BLaER1 (cell line): ENCODE measurements at regions not wholly inside any gene's neighbourhood (a gene's known extent, or its start where the extent isn't known, plus 50 kb on each side); places are given as distances from the start of the nearest gene placed in this dataset.

Experiments
- H3K27ac ChIP-seq: shearing (Covaris generic); formaldehyde crosslinking; 2 replicates; pipeline ENCODE4 v1.8.1; 2022
- H3K27me3 ChIP-seq: shearing (Covaris generic); formaldehyde crosslinking; 2 replicates; pipeline ENCODE4 v1.8.1; 2022
- H3K36me3 ChIP-seq: shearing (Covaris generic); formaldehyde crosslinking; 2 replicates; pipeline ENCODE4 v1.8.1; 2022
- H3K4me1 ChIP-seq: shearing (Covaris generic); formaldehyde crosslinking; 2 replicates; pipeline ENCODE4 v1.8.1; 2022
- H3K4me2 ChIP-seq: shearing (Covaris generic); formaldehyde crosslinking; 2 replicates; pipeline ENCODE4 v1.8.1; 2022
- H3K4me3 ChIP-seq: shearing (Covaris generic); formaldehyde crosslinking; 2 replicates; pipeline ENCODE4 v1.8.1; 2022
- H3K9ac ChIP-seq: shearing (Covaris generic); formaldehyde crosslinking; 2 replicates; pipeline ENCODE4 v1.8.1; 2022
- H3K9me3 ChIP-seq: shearing (Covaris generic); formaldehyde crosslinking; 2 replicates; pipeline ENCODE4 v1.8.1; 2022
- H4K20me1 ChIP-seq: shearing (Covaris generic); formaldehyde crosslinking; 2 replicates; pipeline ENCODE4 v1.8.1; 2022
- Cebpa-rat ChIP-seq: shearing (Covaris generic); IDR thresholded peaks from 2 replicates; pipeline ENCODE4 v1.8.1; 2022

DNA sequence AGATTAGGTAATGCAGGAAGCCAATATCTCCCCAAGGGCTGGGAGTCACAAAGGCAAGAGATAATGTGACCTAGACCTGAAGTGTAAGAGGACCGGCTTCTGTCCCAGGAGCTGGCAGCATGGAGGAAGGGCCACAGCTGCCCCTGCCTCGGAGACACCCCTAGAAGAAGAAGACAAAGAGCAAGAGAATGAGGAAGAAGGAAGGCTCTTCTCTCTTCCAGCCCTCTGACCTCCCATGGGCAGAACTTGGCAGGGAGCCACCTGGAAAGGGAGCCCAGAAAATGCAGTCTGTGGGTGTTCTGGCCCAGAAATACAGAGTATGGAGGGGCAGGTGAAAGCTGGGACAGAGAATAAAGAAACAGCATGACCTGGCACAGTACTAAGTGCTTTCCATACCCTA is 151.0 kb downstream of the C5orf15 start:
- Histone ChIP-seq H3K27me3 (no peaks in the 10 kb centered on the region), H4K20me1 (no peaks in the 10 kb centered on the region), H3K9ac (no peak overlapping the region), H3K4me3 (no peak overlapping the region), H3K4me1 (peaks cover 41% of the 10 kb centered on the region), H3K36me3 (no peaks in the 10 kb centered on the region), H3K27ac (no peak overlapping the region), H3K9me3 (no peaks in the 10 kb centered on the region), H3K4me2 (no peak overlapping the region)
- TF ChIP-seq Cebpa-rat, result no peak

- no peak for TF ChIP-seq Cebpa-rat
- Histone ChIP-seq H3K9ac (no peak overlapping the region), H3K4me2 (no peak overlapping the region), H3K27me3 (no peaks in the 10 kb centered on the region), H3K36me3 (no peaks in the 10 kb centered on the region), H3K4me3 (no peak overlapping the region), H3K4me1 (peaks cover 34% of the 10 kb centered on the region), H3K9me3 (no peaks in the 10 kb centered on the region), H4K20me1 (no peaks in the 10 kb centered on the region), H3K27ac (no peak overlapping the region)
Observed at GRCh38 chr5:133816791-133817190, 151.6 kb downstream of the C5orf15 start.

DNA sequence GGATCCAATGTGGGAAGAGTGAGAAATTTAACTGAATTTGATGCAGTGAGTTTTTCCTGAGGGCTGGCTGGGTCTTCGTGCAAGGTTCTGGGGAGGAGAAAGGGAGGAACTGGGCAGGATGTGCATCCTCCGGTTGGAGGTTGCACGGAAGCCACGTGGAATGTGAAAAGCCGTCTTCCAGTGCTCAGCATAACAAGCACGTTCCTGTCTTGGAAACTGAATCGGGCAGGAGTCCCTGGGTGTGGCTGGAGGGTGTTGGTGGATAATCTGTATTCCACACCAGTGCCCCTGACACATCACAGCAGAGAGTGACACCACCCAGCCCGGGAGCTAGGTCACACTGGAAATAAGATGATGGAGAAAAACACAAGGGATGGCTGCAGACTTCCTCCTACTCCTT is 154.3 kb downstream of the C5orf15 start:
- H3K36me3 ChIP-seq, result no peaks in the 10 kb centered on the region
- no peak overlapping the region for H3K9ac ChIP-seq
- H3K9me3 ChIP-seq, result peaks cover 9% of the 10 kb centered on the region
- H3K4me1 ChIP-seq, result peaks cover 8% of the 10 kb centered on the region
- H3K27ac ChIP-seq, result no peak overlapping the region
- no peak for TF ChIP-seq Cebpa-rat
- no peak overlapping the region for H3K4me3 ChIP-seq
- H4K20me1 ChIP-seq, result no peaks in the 10 kb centered on the region
- H3K27me3 ChIP-seq, result no peaks in the 10 kb centered on the region
- H3K4me2 ChIP-seq, result no peak overlapping the region

DNA sequence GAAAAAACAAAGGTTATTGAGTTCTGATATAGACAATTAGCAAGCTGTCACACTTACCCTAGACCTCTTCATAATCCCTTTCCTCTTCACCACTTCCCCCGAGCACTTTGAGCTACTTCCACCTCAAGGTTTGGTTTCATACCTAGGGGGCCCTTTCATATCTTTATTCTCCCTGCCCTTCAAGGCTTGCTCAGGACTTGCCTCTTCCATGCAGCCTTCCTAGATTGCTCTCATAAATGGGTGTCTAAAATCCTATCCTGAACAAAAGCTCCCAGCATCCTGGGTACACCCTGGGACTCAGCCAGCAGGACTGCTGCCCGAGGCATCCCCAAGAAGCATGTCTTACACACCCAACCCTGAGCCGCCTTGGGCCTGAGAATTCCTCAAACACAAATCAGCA is 157.3 kb downstream of the C5orf15 start:
- no peak overlapping the region for H3K4me2 ChIP-seq
- peaks cover 9% of the 10 kb centered on the region for H3K9me3 ChIP-seq
- no peak overlapping the region for H3K4me3 ChIP-seq
- no peak overlapping the region for H3K9ac ChIP-seq
- H4K20me1 ChIP-seq, result no peaks in the 10 kb centered on the region
- H3K36me3 ChIP-seq, result no peaks in the 10 kb centered on the region
- no peak overlapping the region for H3K27ac ChIP-seq
- TF ChIP-seq Cebpa-rat, result no peak
- H3K27me3 ChIP-seq, result no peaks in the 10 kb centered on the region
- no peaks in the 10 kb centered on the region for H3K4me1 ChIP-seq

GRCh38 chr5:133809801-133810200 is 158.6 kb downstream of the C5orf15 start:
- no peak overlapping the region for H3K4me2 ChIP-seq
- H3K9ac ChIP-seq, result no peak overlapping the region
- no peak overlapping the region for H3K27ac ChIP-seq
- peaks cover 9% of the 10 kb centered on the region for H3K9me3 ChIP-seq
- H3K4me3 ChIP-seq, result no peak overlapping the region
- no peak for TF ChIP-seq Cebpa-rat
- H4K20me1 ChIP-seq, result no peaks in the 10 kb centered on the region
- H3K36me3 ChIP-seq, result no peaks in the 10 kb centered on the region
- no peaks in the 10 kb centered on the region for H3K4me1 ChIP-seq
- no peaks in the 10 kb centered on the region for H3K27me3 ChIP-seq

- no peak overlapping the region for H3K9ac ChIP-seq
- H3K4me3 ChIP-seq, result no peak overlapping the region
- H4K20me1 ChIP-seq, result no peaks in the 10 kb centered on the region
- H3K27ac ChIP-seq, result no peak overlapping the region
- no peaks in the 10 kb centered on the region for H3K27me3 ChIP-seq
- H3K4me1 ChIP-seq, result peaks cover 5% of the 10 kb centered on the region
- H3K9me3 ChIP-seq, result peaks cover 16% of the 10 kb centered on the region
- no peak overlapping the region for H3K4me2 ChIP-seq
- H3K36me3 ChIP-seq, result no peaks in the 10 kb centered on the region
- TF ChIP-seq Cebpa-rat, result no peak
Observed at GRCh38 chr5:133807348-133807747, 161.1 kb downstream of the C5orf15 start.

- no peaks in the 10 kb centered on the region for H3K27me3 ChIP-seq
- no peak for TF ChIP-seq Cebpa-rat
- peaks cover 16% of the 10 kb centered on the region for H3K9me3 ChIP-seq
- H3K4me3 ChIP-seq, result no peak overlapping the region
- H3K9ac ChIP-seq, result no peak overlapping the region
- peaks cover 10% of the 10 kb centered on the region for H3K4me1 ChIP-seq
- no peak overlapping the region for H3K27ac ChIP-seq
- H4K20me1 ChIP-seq, result no peaks in the 10 kb centered on the region
- no peaks in the 10 kb centered on the region for H3K36me3 ChIP-seq
- H3K4me2 ChIP-seq, result no peak overlapping the region
Observed at GRCh38 chr5:133806847-133807246, 161.6 kb downstream of the C5orf15 start.

DNA sequence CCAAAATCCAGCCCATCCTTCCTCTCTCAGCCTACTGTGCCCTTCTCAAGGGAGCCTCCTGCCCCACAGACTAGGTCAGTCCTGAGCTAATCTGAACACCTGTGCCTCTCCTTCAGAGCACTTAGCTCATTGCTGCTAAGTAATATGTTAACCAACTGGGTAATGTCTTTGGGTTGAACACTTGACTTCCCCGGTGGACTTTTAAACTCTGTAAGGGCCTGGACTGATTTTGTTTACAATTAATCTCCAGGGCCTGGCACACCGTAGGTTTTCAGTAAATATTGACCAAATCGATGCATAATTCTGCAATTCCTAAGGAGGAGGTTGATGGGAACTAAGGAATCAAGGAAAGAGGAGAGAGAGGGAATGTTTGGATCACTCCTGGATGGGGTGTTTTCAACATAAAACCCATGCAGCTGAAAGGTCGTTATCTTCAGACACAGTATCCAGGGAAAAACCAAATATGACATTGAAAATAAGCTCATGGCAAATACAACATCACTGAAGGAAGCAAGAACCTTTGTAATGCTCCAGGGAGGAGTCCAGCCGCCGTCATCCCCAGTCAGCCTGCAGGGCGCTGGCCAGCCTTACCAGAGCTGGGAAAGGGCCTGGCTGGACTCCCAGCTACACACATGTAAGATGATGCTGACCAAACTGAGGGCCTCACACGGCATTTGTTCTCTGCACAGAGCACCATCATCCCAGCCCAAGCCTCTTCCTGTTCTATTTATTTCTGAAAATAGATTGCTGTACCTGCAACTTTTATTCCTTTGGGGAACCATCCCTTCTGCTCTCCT is 166.3 kb downstream of the C5orf15 start:
- TF ChIP-seq Cebpa-rat, result no peak
- Histone ChIP-seq H3K27ac (no peak overlapping the region), H4K20me1 (no peaks in the 10 kb centered on the region), H3K36me3 (no peaks in the 10 kb centered on the region), H3K27me3 (no peaks in the 10 kb centered on the region), H3K4me3 (no peak overlapping the region), H3K4me2 (peak overlapping the region; percentile 18; the same call in 1 of the 2 replicates), H3K9me3 (peaks cover 7% of the 10 kb centered on the region; the same call in 1 of the 2 replicates), H3K9ac (no peak overlapping the region), H3K4me1 (peaks cover 28% of the 10 kb centered on the region)

GRCh38 chr5:133801431-133801830 is 167.0 kb downstream of the C5orf15 start:
- no peak for TF ChIP-seq Cebpa-rat
- Histone ChIP-seq H3K9ac (no peak overlapping the region), H3K27me3 (no peaks in the 10 kb centered on the region), H3K4me3 (no peak overlapping the region), H3K9me3 (peaks cover 7% of the 10 kb centered on the region; the same call in 1 of the 2 replicates), H4K20me1 (no peaks in the 10 kb centered on the region), H3K27ac (no peak overlapping the region), H3K4me2 (peak overlapping the region; percentile 18), H3K36me3 (no peaks in the 10 kb centered on the region), H3K4me1 (peaks cover 28% of the 10 kb centered on the region)

- H3K4me2 ChIP-seq, result no peak overlapping the region
- TF ChIP-seq Cebpa-rat, result no peak
- no peaks in the 10 kb centered on the region for H3K27me3 ChIP-seq
- peaks cover 28% of the 10 kb centered on the region for H3K4me1 ChIP-seq
- H4K20me1 ChIP-seq, result no peaks in the 10 kb centered on the region
- H3K9ac ChIP-seq, result no peak overlapping the region
- no peak overlapping the region for H3K27ac ChIP-seq
- no peak overlapping the region for H3K4me3 ChIP-seq
- peaks cover 7% of the 10 kb centered on the region; the same call in 1 of the 2 replicates for H3K9me3 ChIP-seq
- H3K36me3 ChIP-seq, result no peaks in the 10 kb centered on the region
Observed at GRCh38 chr5:133799571-133800237, 168.7 kb downstream of the C5orf15 start.
